ENCODE measurements at regions not wholly inside any gene's neighbourhood (a gene's known extent, or its start where the extent isn't known, plus 50 kb on each side); places are given as distances from the start of the nearest gene placed in this dataset.

DNA sequence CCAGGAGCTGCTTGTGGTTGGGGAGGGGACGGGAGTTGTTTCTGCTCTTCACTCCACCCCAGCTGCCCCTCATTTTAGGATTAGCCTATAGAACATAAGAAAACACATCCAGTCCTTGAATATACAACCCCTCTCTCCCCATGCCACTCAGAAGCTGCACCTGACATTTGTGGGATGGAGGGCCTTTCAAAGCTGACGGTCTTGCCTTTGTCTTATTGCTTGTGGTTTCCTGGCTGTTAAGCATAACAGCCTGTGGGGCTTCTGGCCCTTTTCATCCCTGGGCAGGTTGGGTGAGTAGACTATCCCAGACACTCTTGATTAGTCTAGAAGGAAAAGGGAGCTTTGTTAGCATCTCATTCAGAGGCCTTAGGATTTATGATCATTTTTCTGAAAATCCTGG lies 407.6 kb upstream of the BOD1L1 start:
- Histone ChIP-seq H3K27me3 (ENCODE audit: control insufficient read depth, extremely low read depth, insufficient read depth, low read length) (no peaks in the 10 kb centered on the region), H2AFZ (ENCODE audit: control insufficient read depth, low read length) (no peak overlapping the region), H3K9me3 (ENCODE audit: control insufficient read depth, low read depth, low read length) (no peaks in the 10 kb centered on the region), H4K20me1 (ENCODE audit: control insufficient read depth, extremely low read depth, insufficient read depth, low read length) (no peaks in the 10 kb centered on the region), H3K79me2 (ENCODE audit: control insufficient read depth, insufficient read depth, low read length) (no peaks in the 10 kb centered on the region), H3K4me1 (ENCODE audit: control insufficient read depth, extremely low read depth, insufficient read depth, low read length) (no peaks in the 10 kb centered on the region), H3K36me3 (ENCODE audit: control insufficient read depth in 2 of 2, extremely low read depth in 1 of 2, insufficient read depth in 2 of 2, low read length in 2 of 2) (no peaks in the 10 kb centered on the region), H3K9ac (ENCODE audit: control insufficient read depth, extremely low read depth, insufficient read depth, low read length) (no peak overlapping the region), H3K4me3 (ENCODE audit: control insufficient read depth in 2 of 3, extremely low read depth in 1 of 3, insufficient read depth in 2 of 3, low read depth in 1 of 3, low read length in 3 of 3) (no peak overlapping the region), H3K27ac (ENCODE audit: control insufficient read depth, insufficient read depth, low read length) (no peak overlapping the region), H3K9me1 (ENCODE audit: control insufficient read depth, extremely low read depth, insufficient read depth, low read length) (no peaks in the 10 kb centered on the region), H3K4me2 (ENCODE audit: control insufficient read depth, extremely low read depth, insufficient read depth, low read depth, low read length) (no peak overlapping the region)
- dilution Hi-C loops (cut with MboI; ENCODE audit: extremely low pct_ligation_motif_present, low sequenced_read_pairs) = no loop called here
- no peak for TF ChIP-seq EZH2 (IDR thresholded peaks at IDR 0.05; ENCODE audit: low read length)
- TF ChIP-seq, protein P1, sequence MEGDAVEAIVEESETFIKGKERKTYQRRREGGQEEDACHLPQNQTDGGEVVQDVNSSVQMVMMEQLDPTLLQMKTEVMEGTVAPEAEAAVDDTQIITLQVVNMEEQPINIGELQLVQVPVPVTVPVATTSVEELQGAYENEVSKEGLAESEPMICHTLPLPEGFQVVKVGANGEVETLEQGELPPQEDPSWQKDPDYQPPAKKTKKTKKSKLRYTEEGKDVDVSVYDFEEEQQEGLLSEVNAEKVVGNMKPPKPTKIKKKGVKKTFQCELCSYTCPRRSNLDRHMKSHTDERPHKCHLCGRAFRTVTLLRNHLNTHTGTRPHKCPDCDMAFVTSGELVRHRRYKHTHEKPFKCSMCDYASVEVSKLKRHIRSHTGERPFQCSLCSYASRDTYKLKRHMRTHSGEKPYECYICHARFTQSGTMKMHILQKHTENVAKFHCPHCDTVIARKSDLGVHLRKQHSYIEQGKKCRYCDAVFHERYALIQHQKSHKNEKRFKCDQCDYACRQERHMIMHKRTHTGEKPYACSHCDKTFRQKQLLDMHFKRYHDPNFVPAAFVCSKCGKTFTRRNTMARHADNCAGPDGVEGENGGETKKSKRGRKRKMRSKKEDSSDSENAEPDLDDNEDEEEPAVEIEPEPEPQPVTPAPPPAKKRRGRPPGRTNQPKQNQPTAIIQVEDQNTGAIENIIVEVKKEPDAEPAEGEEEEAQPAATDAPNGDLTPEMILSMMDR (optimal IDR thresholded peaks at IDR 0.05 in 1 of 3, IDR thresholded peaks at IDR 0.05 in 1 of 3, conservative IDR thresholded peaks at IDR 0.05 in 1 of 3; ENCODE audit: extremely low read depth in 1 of 3, insufficient read depth in 2 of 3, low read length in 3 of 3) = no peak
- no peak for DNase-seq (ENCODE audit: low read depth, low spot score)
- no peak for FAIRE-seq

DNA sequence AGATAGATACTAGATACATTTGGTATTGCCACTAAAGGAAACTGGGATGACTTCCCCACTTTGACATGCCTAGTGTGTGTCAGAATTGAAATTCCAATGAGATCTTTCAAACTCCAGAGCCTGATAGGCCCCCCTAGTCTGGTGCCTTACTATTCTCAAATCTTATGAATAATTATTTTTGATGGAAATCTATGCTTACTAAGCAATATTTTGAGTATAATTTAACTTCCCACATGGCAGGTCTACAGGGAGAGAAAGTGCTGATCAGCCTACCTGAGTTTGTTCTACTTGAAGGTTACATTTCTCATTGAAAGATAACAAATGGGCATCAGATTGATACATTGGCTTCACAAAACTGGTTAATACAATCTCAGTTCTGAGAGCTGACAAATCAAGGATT lies 415.7 kb upstream of the BOD1L1 start:
- no peak overlapping the region for H3K4me3 ChIP-seq (ENCODE audit: control insufficient read depth in 2 of 3, extremely low read depth in 1 of 3, insufficient read depth in 2 of 3, low read depth in 1 of 3, low read length in 3 of 3)
- dilution Hi-C loops (cut with MboI; ENCODE audit: extremely low pct_ligation_motif_present, low sequenced_read_pairs) = no loop called here
- DNase-seq (ENCODE audit: low read depth, low spot score) = no peak
- no peak for FAIRE-seq
- H4K20me1 ChIP-seq (ENCODE audit: control insufficient read depth, extremely low read depth, insufficient read depth, low read length) = no peaks in the 10 kb centered on the region
- H3K9ac ChIP-seq (ENCODE audit: control insufficient read depth, extremely low read depth, insufficient read depth, low read length) = no peak overlapping the region
- H3K27ac ChIP-seq (ENCODE audit: control insufficient read depth, insufficient read depth, low read length) = no peak overlapping the region
- no peak overlapping the region for H3K4me2 ChIP-seq (ENCODE audit: control insufficient read depth, extremely low read depth, insufficient read depth, low read depth, low read length)
- H3K4me1 ChIP-seq (ENCODE audit: control insufficient read depth, extremely low read depth, insufficient read depth, low read length) = no peaks in the 10 kb centered on the region
- no peaks in the 10 kb centered on the region for H3K9me1 ChIP-seq (ENCODE audit: control insufficient read depth, extremely low read depth, insufficient read depth, low read length)
- H3K79me2 ChIP-seq (ENCODE audit: control insufficient read depth, insufficient read depth, low read length) = no peaks in the 10 kb centered on the region
- H2AFZ ChIP-seq (ENCODE audit: control insufficient read depth, low read length) = no peak overlapping the region
- H3K36me3 ChIP-seq (ENCODE audit: control insufficient read depth in 2 of 2, extremely low read depth in 1 of 2, insufficient read depth in 2 of 2, low read length in 2 of 2) = no peaks in the 10 kb centered on the region
- no peaks in the 10 kb centered on the region for H3K9me3 ChIP-seq (ENCODE audit: control insufficient read depth, low read depth, low read length)
- TF ChIP-seq, protein P1 (optimal IDR thresholded peaks at IDR 0.05 in 1 of 3, IDR thresholded peaks at IDR 0.05 in 1 of 3, conservative IDR thresholded peaks at IDR 0.05 in 1 of 3; ENCODE audit: extremely low read depth in 1 of 3, insufficient read depth in 2 of 3, low read length in 3 of 3) = no peak
- no peak for TF ChIP-seq EZH2 (IDR thresholded peaks at IDR 0.05; ENCODE audit: low read length)
- H3K27me3 ChIP-seq (ENCODE audit: control insufficient read depth, extremely low read depth, insufficient read depth, low read length) = no peaks in the 10 kb centered on the region
